ENCODE measurements at regions not wholly inside any gene's neighbourhood (a gene's known extent, or its start where the extent isn't known, plus 50 kb on each side); places are given as distances from the start of the nearest gene placed in this dataset.

DNA sequence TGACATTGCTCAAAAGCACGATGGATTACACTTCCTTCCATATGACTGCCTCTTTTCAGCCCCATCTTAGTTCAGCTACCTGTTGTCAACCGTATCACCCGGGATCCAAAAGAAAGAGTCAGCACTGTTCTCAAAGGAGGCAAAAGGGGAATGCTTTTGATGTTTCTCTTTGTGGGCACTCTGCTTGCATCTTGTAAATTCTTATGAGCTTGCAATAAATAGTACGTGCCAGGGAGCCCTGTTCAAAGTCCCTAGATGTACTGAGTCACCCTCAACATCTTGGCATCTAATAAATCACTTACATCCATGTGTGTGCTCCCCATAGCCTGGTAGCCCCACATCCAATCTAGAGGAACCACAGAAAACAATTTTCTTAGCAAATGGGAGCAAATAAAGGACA is 256.9 kb downstream of the SUCLG1 start:
- ATAC-seq (ENCODE audit: low FRiP score in 2 of 2): no peak
- 84 to 86% methylated on average over 4 of the region's 4 CpGs for WGBS, 2 donors

GRCh38 chr2:84201158-84201557 is 257.9 kb downstream of the SUCLG1 start:
- H3K9me3 ChIP-seq: no peaks in the 10 kb centered on the region
- TF ChIP-seq POLR2A (IDR thresholded peaks at IDR 0.05) (no peak), POLR2AphosphoS5 (IDR thresholded peaks at IDR 0.05) (no peak), EP300 (IDR thresholded peaks at IDR 0.05) (no peak)
- TF ChIP-seq, protein P1, sequence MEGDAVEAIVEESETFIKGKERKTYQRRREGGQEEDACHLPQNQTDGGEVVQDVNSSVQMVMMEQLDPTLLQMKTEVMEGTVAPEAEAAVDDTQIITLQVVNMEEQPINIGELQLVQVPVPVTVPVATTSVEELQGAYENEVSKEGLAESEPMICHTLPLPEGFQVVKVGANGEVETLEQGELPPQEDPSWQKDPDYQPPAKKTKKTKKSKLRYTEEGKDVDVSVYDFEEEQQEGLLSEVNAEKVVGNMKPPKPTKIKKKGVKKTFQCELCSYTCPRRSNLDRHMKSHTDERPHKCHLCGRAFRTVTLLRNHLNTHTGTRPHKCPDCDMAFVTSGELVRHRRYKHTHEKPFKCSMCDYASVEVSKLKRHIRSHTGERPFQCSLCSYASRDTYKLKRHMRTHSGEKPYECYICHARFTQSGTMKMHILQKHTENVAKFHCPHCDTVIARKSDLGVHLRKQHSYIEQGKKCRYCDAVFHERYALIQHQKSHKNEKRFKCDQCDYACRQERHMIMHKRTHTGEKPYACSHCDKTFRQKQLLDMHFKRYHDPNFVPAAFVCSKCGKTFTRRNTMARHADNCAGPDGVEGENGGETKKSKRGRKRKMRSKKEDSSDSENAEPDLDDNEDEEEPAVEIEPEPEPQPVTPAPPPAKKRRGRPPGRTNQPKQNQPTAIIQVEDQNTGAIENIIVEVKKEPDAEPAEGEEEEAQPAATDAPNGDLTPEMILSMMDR (IDR thresholded peaks at IDR 0.05): no peak
- H3K4me1 ChIP-seq: no peaks in the 10 kb centered on the region
- no peak for ATAC-seq (ENCODE audit: low FRiP score in 2 of 2)
- no peaks in the 10 kb centered on the region for H3K36me3 ChIP-seq
- no peaks in the 10 kb centered on the region for H3K27me3 ChIP-seq
- 70 to 71% methylated on average over 5 of the region's 5 CpGs for WGBS, 2 donors
- H3K4me3 ChIP-seq: no peak overlapping the region
- no peak for DNase-seq
- no peak overlapping the region for H3K27ac ChIP-seq

More for the DNA sequence above, 256.9 kb downstream of the SUCLG1 start:
- Histone ChIP-seq H3K4me1 (no peaks in the 10 kb centered on the region), H3K27ac (no peak overlapping the region), H3K4me3 (no peak overlapping the region), H3K9me3 (no peaks in the 10 kb centered on the region), H3K27me3 (no peaks in the 10 kb centered on the region), H3K36me3 (no peaks in the 10 kb centered on the region)
- DNase-seq: no peak
- TF ChIP-seq POLR2A (IDR thresholded peaks at IDR 0.05) (no peak), POLR2AphosphoS5 (IDR thresholded peaks at IDR 0.05) (no peak), EP300 (IDR thresholded peaks at IDR 0.05) (no peak)
- TF ChIP-seq, protein P1 (IDR thresholded peaks at IDR 0.05): no peak

DNA sequence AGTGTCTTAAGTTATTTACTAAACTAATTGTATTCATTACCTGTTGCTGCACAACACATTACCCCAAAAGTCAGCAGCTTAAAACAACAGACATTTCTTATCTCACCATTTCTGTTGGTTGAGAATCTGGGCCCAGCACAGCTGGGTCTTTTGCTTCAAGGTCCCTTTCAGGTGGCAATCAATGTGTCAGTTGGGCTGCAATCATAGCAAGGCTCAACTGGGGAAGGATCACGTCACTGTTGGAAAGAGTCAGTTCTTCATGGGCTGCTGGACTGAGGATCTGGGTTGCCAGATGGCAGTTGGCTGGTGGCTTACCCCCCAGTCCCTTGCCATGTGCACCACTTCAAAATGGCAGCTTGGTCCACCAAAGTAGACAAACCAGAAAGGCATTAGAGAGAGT is 261.2 kb downstream of the SUCLG1 start:
- Histone ChIP-seq H3K36me3 (no peaks in the 10 kb centered on the region), H3K9me3 (no peaks in the 10 kb centered on the region), H3K4me3 (no peak overlapping the region), H3K4me1 (no peaks in the 10 kb centered on the region), H3K27me3 (no peaks in the 10 kb centered on the region), H3K27ac (no peak overlapping the region)
- 95 to 100% methylated on average over 1 of the region's 1 CpG for WGBS, 2 donors
- DNase-seq: no peak
- TF ChIP-seq, protein P1 (IDR thresholded peaks at IDR 0.05): no peak
- no peak for TF ChIP-seq POLR2AphosphoS5 (IDR thresholded peaks at IDR 0.05)
- no peak for TF ChIP-seq EP300 (IDR thresholded peaks at IDR 0.05)
- no peak for TF ChIP-seq POLR2A (IDR thresholded peaks at IDR 0.05)
- ATAC-seq (ENCODE audit: low FRiP score in 2 of 2): no peak

DNA sequence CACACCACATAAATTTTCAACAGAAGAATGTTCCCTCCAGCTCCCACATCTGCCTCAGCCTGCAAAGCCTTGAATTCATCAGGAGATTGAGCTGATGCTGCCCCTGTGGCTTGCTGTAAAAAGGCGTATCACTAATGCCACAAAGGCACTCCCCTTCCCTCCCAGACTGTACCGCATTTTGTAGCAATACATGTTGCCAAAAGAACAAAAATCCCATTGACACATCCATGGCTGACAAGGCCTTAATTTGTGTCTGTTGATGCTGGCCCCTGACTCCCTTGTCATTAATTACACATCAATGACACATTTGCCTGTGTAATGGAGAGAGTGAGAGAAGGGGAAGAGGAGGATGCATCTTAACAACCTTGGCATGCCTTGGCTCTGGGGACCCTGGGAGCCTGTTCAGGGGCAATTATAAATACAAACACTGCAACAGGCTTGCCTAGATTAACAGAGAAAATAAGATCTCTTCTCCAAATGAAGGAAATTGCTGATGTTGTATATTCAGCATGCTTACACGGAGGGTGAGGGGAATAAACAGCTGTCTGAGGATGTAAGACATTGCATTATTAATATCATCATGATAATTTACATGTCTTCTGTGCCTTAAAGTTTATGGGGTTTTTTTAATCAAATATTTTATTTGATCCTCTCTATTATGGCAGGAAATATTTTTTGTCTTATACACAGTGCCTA is 264.0 kb downstream of the SUCLG1 start:
- H3K36me3 ChIP-seq: no peaks in the 10 kb centered on the region
- TF ChIP-seq, protein P1 (IDR thresholded peaks at IDR 0.05): no peak
- TF ChIP-seq EP300 (IDR thresholded peaks at IDR 0.05) (no peak), POLR2AphosphoS5 (IDR thresholded peaks at IDR 0.05) (no peak), POLR2A (IDR thresholded peaks at IDR 0.05) (no peak)
- no peaks in the 10 kb centered on the region for H3K9me3 ChIP-seq
- H3K27me3 ChIP-seq: no peaks in the 10 kb centered on the region
- H3K4me1 ChIP-seq: no peaks in the 10 kb centered on the region
- no peak for DNase-seq
- H3K4me3 ChIP-seq: no peak overlapping the region
- WGBS, 2 donors: 50 to 55% methylated on average over 3 of the region's 3 CpGs
- no peak overlapping the region for H3K27ac ChIP-seq
- ATAC-seq (ENCODE audit: low FRiP score in 2 of 2): no peak

GRCh38 chr2:84194181-84194580 is 264.9 kb downstream of the SUCLG1 start:
- H3K9me3 ChIP-seq: no peaks in the 10 kb centered on the region
- H3K36me3 ChIP-seq: no peaks in the 10 kb centered on the region
- TF ChIP-seq POLR2A (IDR thresholded peaks at IDR 0.05) (no peak), EP300 (IDR thresholded peaks at IDR 0.05) (no peak), POLR2AphosphoS5 (IDR thresholded peaks at IDR 0.05) (no peak)
- TF ChIP-seq, protein P1 (IDR thresholded peaks at IDR 0.05): no peak
- no peaks in the 10 kb centered on the region for H3K27me3 ChIP-seq
- no peak overlapping the region for H3K27ac ChIP-seq
- no peak for DNase-seq
- no peaks in the 10 kb centered on the region for H3K4me1 ChIP-seq
- 94 to 95% methylated on average over 2 of the region's 2 CpGs for WGBS, 2 donors
- no peak overlapping the region for H3K4me3 ChIP-seq
- ATAC-seq (ENCODE audit: low FRiP score in 2 of 2): no peak

Data from upper lobe of left lung (tissue), 6 donors.